GM21360 (cell line): ENCODE measurements at regions not wholly inside any gene's neighbourhood (a gene's known extent, or its start where the extent isn't known, plus 50 kb on each side); places are given as distances from the start of the nearest gene placed in this dataset.

Source experiments
- ATAC-seq: cut with Tn5 transposase; IDR thresholded peaks from one replicate; pipeline ENCODE4 v1.9.1; 2021; ENCODE audit warnings: mild to moderate bottlenecking, moderate library complexity; ENCODE audit not compliant: unreplicated experiment

DNA sequence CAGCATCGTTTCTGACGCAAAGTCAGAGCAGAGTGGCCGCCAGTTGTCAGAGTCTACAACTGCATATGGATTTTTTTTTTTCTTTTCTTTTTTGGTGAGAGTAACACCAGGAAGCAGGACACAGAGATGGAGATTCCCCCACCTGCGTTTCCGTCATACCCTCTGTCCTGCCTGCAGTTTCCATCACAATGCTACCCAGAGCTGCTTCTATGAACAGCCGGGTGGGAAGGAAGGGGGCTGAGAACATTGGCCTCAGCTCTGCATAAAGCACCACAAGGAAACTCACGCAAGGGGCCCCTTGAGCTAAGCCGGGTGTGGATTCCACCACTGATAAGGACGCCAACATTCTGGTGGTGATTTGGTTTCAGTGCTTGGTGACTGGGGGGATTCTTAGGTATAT is 183.5 kb upstream of the AFDN start:
- no peak for ATAC-seq

DNA sequence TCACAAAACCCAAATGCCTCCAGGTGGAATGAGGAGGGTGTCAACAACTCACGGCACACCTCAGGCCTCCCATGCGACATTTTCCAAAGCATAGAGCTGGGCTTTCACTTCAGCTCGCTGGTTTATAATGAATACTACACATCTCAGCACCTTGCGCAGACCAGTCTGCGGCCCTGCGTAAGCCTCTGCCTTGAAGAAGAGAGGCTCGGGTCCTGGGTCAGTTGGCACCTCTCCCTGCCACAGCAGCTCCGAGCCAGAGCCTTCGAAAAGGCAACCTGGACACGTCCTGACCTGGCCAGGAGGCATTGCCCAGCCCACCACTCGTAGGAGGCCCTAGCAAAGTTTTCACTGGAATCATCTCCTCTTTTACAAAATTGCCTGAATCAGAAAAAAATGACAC is 183.0 kb upstream of the AFDN start:
- ATAC-seq: no peak

DNA sequence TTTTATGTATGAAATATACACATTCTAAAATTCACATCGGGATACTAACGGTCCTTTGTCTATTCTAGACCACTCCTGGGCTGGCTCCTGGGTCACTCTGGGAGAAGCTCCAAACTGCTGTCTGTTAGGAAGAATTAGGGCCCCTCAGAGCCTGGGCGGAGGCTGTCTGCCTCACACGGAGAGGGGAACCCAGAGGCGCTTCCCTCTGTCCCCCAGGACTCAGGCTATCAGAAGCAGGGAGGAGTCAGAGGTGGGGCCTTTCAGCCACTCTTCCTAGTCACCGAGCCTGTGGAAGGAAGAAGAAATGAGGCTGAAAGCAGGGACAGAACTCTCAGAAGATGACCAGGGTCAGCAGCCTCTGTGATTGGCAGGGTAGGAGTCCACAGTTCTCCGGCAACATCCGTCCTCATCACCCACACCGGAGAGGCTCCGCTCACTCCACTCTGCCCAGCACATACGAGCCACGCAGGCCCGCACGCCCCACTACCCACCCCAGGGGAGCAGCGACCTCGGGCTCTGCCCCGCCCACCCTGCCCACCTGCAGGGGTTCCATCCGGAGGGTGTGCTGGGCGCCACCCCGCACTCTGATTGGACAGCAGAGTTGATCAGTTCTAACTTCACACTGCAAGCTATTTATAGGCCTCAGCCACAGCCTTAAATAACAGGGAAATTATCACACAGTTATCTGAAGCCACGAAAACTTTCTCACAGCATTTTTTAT is 182.1 kb upstream of the AFDN start:
- no peak for ATAC-seq

GRCh38 chr6:167645368-167645767 is 181.3 kb upstream of the AFDN start:
- ATAC-seq: no peak

DNA sequence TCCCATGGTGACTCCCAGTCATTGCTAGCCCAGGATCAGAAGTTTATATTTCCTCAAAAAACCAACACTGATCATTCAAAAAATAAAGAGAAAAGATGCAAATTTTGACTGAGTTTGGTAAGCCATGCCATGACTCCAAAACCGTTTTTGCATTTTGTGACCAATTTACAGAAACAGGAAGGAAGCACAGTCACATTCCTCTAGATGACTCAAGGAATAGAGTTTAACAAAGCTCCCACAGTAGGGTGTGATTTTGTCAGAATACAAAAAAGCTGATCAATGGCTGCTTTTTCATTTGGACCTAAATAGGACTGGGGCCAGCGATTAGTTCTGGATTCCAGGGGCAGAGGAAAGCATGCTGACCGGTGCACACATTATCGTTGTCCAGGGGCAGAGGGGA is 179.4 kb upstream of the AFDN start:
- no peak for ATAC-seq

- ATAC-seq: no peak
These were observed 178.8 kb upstream of the AFDN start for GRCh38 chr6:167647737-167648470.

DNA sequence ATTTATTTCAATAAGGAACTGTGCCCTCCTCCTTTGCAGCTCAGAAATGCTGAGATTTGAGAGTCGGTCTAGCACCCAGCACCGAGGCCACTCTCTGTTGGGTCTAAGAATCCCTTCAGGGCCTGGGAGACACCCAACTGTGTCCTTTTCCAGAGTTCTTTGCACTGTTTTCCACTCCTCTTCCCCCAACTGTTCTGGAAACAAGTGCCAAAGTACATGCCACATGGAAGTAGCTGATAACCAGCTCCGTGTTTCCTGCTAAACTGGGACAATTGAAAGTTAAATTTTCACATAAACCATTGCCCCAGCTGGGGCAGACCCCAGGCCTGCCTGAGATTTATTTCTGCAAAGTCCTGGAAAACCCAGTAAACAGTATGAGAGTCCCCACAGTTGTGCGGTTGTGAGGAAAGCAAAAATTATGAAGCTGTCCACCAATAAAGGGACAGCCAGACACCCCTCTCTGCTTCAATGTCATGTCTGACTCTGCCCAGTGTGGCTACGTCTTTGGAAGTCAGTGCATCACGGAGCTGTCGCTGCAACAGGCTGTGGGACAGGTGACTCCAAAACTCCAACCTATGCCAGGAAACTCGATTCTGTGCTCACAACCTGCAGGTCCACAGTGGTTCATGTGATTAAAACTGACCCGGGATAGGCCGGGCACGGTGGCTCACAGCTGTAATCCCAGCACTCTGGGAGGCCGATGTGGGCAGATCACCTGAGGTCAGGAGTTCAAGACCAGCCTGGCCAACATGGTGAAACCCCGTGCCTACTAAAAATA is 178.0 kb upstream of the AFDN start:
- ATAC-seq: no peak

DNA sequence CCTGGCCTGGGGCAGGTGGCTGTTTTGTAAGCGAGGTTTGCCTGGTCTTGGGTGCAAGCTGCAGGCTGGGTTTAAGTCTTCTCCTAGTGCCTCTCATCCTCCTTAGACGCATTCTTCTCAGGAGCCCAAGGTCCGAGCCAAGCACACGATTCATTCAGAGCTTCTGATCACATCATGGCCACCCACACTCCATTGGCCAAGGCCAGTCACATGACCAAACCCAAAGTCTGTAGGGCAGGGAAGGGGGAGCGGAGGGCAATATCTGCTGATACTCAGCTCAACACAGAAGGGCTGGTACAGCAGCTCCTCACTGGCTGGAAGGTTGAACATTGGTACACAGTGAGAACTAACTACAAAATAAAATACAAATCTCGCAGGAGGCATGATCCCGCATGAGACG is 177.2 kb upstream of the AFDN start:
- ATAC-seq: no peak

DNA sequence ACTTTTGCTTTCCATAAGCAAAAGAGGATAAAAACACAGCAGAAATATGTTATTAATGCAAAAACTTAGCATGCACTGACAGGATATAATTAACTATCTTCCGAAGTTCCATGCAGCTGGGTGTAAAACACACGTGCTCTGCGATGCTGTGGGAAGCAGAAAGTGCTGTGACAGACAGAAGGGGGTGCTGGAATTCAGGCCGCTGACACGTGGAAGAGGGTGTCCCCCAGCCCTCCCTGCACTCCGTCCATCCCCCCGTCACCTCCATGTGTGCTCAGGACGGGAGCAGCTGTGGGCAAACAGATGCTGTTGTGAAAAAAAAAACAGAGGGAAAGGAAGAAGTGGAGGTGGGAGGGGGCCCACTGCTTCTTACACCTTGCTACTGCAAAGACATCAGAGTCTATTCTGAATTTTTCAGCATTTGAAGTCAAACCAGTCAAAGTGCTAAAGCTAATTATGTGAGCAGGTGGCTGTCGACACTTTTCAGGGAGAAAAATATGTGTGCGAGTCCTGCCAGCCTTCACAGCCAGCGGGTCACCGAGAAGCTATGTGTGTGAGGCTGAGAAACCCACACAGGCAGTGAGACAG is 175.9 kb upstream of the AFDN start:
- ATAC-seq: no peak

DNA sequence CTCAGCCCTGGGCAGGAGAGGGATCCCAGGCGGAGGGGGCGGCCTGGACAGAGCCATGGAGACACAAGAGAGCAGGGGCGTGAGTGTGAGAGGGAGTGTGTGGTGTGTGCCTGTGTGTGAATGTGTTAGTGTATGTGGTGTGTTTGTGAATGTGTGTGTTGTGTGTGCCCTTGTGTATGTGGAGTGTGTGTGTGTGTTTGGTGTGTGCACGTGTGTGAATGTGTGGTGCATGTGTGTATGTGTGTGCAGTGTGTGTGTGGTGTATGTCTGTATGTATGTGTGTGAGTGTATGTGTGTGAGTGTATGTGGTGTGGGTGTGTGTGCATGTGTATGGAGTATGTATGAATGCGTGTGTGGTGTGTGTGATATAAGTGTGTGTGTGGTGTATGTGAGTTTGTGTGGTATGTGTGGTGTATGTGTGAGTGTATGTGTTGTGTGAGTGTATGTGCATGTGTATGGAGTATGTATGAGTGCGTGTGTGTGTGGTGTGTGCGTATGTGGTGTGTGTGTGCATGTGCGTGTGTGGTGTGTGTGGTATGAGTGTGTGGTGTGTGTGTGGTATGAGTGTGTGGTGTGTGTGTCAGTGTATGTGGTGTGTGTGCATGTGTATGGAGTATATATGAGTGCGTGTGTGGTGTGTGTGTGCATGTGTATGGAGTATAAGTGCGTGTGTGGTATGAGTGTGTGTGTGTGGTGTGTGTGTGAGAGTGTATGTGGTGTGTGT is 175.2 kb upstream of the AFDN start:
- no peak for ATAC-seq

- ATAC-seq: no peak
These were observed 174.5 kb upstream of the AFDN start for GRCh38 chr6:167652042-167652700.

DNA sequence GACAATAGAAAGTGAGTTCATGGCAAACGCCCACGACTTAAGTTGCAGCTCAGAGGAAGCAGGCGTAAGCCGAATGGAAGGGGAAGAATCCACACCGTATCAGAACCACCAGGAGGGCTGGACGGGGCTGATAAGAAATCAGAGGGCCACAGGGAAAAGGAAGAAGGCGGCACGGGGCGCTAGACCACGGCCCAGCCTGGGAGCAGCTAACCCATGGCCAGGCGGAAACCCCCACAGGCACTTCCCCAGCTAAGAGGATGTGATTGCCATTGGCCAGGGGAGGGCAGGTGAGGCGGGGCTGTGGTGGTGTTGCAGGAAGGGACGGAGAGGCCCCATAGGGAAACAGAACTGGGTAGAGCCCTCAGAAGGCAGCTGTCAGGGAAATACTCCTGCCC is 174.0 kb upstream of the AFDN start:
- ATAC-seq: no peak

DNA sequence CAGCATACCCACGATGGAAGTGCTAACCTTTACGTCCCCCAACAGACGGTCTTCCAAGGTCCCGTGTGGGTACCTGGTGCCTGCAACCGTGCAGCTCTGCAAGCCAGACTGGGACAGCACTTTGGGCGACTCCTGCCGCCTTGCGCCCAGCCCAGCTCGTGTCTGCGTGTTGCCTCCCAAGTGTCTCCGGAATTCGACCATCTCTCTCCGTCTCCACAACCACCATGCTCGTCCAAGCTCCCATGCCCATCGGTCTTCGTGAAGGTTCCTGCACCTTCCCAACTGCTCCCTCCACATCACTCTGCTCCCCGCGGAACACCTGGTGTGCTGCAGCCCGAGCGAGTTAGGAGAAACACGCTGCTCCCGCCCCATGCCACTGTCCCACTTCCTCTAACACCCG is 173.2 kb upstream of the AFDN start:
- no peak for ATAC-seq

DNA sequence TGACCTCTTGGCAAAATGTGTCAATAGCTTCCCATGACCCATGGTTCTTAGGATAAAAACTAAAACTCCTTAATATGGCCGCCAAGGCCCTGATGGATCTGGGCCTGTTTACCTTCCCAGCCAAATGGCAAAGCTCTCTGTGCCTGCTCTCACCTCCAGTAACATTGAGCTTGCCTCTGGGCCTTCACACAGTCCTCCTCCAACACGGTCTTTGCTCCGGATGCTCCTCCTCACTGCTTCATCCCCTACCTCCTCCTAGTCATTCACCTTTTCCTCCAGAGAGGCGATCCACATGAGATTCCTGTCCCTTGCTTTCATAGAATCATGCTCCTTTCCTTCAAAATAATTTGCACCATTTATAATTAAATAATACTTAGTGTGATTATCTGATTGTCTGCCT is 172.3 kb upstream of the AFDN start:
- no peak for ATAC-seq

DNA sequence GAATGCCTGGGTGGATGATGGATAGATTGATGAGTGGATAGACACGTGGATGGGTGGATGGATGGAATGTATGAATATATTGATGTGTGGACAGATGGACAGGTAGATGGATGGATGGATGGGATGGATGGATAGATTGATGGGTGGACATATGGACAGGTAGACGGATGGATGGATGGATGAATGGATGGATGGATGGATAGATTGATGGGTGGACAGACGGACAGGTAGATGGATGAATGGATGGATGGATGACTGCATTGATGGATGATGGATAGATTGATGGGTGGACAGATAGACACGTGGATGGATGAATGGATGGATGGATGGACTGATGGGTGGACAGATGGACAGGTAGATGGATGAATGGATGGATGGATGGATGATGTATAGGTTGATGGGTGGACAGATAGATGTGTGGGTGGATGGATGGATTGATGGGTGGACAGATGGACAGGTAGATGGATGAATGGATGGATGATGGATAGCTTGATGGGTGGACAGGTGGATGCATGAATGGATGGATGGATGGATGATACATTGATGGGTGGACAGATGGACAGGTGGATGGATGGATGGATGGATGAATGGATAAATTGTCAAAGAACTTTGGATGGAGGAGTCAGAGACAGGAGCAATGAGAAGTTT is 171.4 kb upstream of the AFDN start:
- ATAC-seq: no peak

- ATAC-seq: no peak
These were observed 168.6 kb upstream of the AFDN start for GRCh38 chr6:167658106-167658505.

DNA sequence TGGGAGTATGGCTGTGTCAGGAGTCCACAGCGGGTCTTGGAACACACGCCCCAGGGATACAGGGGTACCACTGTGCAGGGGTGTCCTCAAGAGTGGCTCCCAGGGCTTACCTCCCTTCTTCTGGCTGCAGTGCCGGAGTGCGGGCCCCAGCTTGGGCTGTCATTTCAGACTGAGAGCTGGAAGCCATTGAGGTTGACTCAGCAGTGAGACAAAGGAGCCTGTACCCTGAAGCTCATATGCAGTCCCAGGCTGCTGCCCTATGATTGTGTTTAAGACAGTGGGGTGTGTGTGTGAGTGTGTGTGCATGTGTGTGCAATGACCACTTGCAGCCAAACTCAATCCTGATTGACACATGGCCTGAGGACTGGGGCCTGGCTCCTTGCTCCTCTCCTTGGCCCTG is 167.7 kb upstream of the AFDN start:
- no peak for ATAC-seq

DNA sequence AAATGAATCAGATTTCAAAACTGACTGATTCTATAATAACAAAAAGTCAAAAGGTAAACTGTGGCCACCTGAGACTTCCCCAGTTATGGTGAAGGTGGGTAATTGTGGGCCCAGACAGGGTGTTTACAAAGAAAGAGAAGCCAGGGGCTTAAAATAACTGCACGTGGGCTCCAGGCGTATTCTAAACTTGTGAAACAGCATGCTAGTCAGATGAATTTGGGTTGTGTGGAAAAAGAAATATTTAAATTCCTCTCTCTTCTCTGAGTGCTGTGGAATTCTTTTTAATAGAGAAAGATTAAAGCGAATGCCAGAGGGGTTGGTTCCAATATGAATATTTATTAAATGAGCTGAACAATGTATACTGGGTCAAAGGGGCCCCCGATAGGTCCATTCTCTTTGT is 166.3 kb upstream of the AFDN start:
- ATAC-seq: no peak

- ATAC-seq: no peak
These were observed 165.7 kb upstream of the AFDN start for GRCh38 chr6:167660944-167661551.
